Peyer's patch (tissue), 4 donors: ENCODE measurements at regions not wholly inside any gene's neighbourhood (a gene's known extent, or its start where the extent isn't known, plus 50 kb on each side); places are given as distances from the start of the nearest gene placed in this dataset.

Experiments
- POLR2A ChIP-seq, 2 donors: fragments of 450-650 bp; IDR thresholded peaks; one replicate each; pipeline ENCODE4 v1.5.1; 2017; ENCODE audit warnings: antibody characterized with exemption in 2 of 2, mild to moderate bottlenecking in 2 of 2, moderate library complexity in 2 of 2
- TF ChIP-seq, protein P1 (sequence below), 6 experiments: fragments of 450-650 bp in 4 of 6; fragments of 200-600 bp in 2 of 6; sonication (generic) in 1 of 6; IDR thresholded peaks; one replicate each; pipeline ENCODE4 v1.5.1; 2017 to 2019; ENCODE audit warnings: antibody characterized with exemption in 6 of 6, mild to moderate bottlenecking in 3 of 6, moderate library complexity in 1 of 6

DNA sequence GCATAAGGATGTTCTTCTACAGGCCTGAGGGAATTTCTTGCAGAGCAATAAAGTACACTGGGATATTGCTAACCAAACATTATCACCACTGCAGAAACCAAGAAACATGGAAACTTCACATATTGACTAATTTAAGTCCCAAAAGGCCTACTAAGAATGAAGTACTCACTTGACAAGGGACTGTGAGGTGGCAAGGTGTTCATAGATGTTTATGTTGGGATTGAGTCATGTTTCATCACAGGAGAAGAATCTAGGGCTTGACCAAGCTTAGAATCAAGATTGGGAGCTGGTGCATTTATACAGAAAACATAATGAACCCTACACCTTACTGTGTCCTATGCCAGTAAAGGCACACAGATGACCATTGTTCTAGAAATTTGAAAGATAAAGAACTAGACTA lies 56.7 kb upstream of the GAS1 start:
- TF ChIP-seq, protein P1, sequence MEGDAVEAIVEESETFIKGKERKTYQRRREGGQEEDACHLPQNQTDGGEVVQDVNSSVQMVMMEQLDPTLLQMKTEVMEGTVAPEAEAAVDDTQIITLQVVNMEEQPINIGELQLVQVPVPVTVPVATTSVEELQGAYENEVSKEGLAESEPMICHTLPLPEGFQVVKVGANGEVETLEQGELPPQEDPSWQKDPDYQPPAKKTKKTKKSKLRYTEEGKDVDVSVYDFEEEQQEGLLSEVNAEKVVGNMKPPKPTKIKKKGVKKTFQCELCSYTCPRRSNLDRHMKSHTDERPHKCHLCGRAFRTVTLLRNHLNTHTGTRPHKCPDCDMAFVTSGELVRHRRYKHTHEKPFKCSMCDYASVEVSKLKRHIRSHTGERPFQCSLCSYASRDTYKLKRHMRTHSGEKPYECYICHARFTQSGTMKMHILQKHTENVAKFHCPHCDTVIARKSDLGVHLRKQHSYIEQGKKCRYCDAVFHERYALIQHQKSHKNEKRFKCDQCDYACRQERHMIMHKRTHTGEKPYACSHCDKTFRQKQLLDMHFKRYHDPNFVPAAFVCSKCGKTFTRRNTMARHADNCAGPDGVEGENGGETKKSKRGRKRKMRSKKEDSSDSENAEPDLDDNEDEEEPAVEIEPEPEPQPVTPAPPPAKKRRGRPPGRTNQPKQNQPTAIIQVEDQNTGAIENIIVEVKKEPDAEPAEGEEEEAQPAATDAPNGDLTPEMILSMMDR (IDR thresholded peaks at IDR 0.05) = no peak
- no peak for TF ChIP-seq POLR2A (IDR thresholded peaks at IDR 0.05)
